ENCODE measurements at regions not wholly inside any gene's neighbourhood (a gene's known extent, or its start where the extent isn't known, plus 50 kb on each side); places are given as distances from the start of the nearest gene placed in this dataset.

DNA sequence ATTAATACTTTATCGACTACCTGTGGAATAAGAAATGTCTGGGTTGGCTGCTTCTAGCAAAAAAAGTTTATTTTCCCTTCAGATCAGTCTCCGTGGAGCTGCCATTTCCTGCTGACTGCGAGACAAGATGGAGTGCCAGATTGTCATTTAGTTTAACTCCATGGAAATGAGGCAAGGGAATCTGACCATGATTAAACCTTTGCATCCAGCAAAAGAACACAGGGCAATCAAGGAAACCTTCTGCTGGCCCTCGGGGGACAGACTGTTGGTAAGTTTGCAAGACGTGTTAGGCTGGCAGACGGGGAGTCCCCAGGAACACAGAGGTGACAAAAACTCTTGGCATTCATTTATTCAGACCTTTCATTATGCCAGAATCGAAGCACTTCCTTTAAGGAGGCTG lies 52.2 kb upstream of the SPACA1 start:
- Mint-ChIP-seq H3K4me1 (peaks cover 0 to 1% (median 0%) of the 10 kb centered on the region in 4 donors), H3K36me3 (peaks cover 0 to 3% (median 0%) of the 10 kb centered on the region in 3 donors), H3K9me3 (no peaks in the 10 kb centered on the region), H3K4me3 (no peak overlapping the region), H3K27me3 (peaks cover 0 to 10% (median 5%) of the 10 kb centered on the region in 5 donors), H3K27ac (no peak overlapping the region)
- no peak for DNase-seq
- POLR2A ChIA-PET: interaction anchor here (0.5 kb wide), 1 partner anchor 16 kb away, joined by 3 read pairs; no protein-coding TSS in a partner anchor
- no peak for ATAC-seq

GRCh38 chr6:87993356-87993755 lies 54.3 kb upstream of the SPACA1 start:
- no peak for ATAC-seq
- H3K27me3 Mint-ChIP-seq: peaks cover 0 to 6% (median 3%) of the 10 kb centered on the region in 5 donors
- no peak for DNase-seq
- H3K36me3 Mint-ChIP-seq: no peaks in the 10 kb centered on the region
- H3K4me3 Mint-ChIP-seq: no peak overlapping the region
- no peaks in the 10 kb centered on the region for H3K9me3 Mint-ChIP-seq
- H3K27ac Mint-ChIP-seq: no peak overlapping the region
- H3K4me1 Mint-ChIP-seq: peaks cover 0 to 1% (median 0%) of the 10 kb centered on the region in 4 donors
- POLR2A ChIA-PET: no interaction called here

DNA sequence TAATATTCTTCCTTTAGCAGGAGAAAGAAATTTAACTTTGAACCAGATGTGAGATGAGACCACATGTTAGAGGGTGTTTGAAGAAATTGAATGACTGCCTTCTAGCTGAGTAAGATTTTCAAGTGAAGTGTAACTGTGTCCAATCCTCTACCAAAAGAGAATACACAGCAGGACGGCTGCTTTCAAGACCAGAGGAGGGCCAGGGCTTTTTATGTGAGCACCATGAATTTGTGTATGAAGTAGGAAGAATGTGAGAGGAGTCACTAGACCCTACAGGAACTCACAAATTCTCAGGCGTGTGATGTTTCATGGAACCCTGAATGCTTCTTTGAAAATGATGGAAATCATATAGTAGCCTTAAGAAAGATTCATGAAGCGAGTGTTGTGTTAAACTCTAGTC lies 56.8 kb upstream of the SPACA1 start:
- H3K36me3 Mint-ChIP-seq: no peaks in the 10 kb centered on the region
- POLR2A ChIA-PET: no interaction called here
- H3K27me3 Mint-ChIP-seq: peaks cover 0 to 6% (median 1%) of the 10 kb centered on the region in 5 donors
- no peak overlapping the region for H3K27ac Mint-ChIP-seq
- no peak for ATAC-seq
- no peak for DNase-seq
- no peak overlapping the region for H3K4me3 Mint-ChIP-seq
- H3K9me3 Mint-ChIP-seq: no peaks in the 10 kb centered on the region
- H3K4me1 Mint-ChIP-seq: peaks cover 0 to 1% (median 0%) of the 10 kb centered on the region in 4 donors

GRCh38 chr6:87982134-87982533 lies 65.5 kb upstream of the SPACA1 start:
- ATAC-seq (no peak), DNase-seq (no peak)
- Mint-ChIP-seq H3K27ac (no peak overlapping the region), H3K27me3 (peaks cover 8 to 39% (median 26%) of the 10 kb centered on the region in 5 donors), H3K9me3 (no peaks in the 10 kb centered on the region), H3K4me1 (no peaks in the 10 kb centered on the region), H3K4me3 (no peak overlapping the region), H3K36me3 (peaks cover 0 to 2% (median 0%) of the 10 kb centered on the region in 3 donors)
- POLR2A ChIA-PET: no interaction called here

DNA sequence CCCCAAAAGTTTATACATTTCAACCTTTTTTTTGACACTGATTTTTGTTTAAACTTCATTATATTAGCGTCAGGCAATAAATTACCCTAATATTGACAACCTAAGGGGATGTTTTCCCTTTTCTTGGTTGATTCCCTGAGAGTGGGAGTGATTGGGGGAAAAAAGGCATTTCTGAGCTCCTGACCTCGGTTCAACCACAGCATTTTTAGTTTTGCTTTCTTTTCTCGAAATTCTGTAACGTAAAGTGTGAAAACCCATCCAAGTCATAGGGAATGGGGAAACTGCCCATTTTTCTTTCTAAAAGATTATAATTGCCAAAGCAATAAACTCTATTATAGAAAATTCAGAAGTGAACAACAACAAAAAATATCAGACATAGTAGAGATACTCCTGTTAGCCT lies 67.9 kb upstream of the SPACA1 start:
- H3K4me3 Mint-ChIP-seq: no peak overlapping the region
- H3K36me3 Mint-ChIP-seq: peaks cover 0 to 2% (median 0%) of the 10 kb centered on the region in 3 donors
- ATAC-seq: no peak
- no peaks in the 10 kb centered on the region for H3K9me3 Mint-ChIP-seq
- H3K27ac Mint-ChIP-seq: no peak overlapping the region
- POLR2A ChIA-PET: no interaction called here
- no peak for DNase-seq
- H3K27me3 Mint-ChIP-seq: peaks cover 8 to 56% (median 33%) of the 10 kb centered on the region in 5 donors
- H3K4me1 Mint-ChIP-seq: no peaks in the 10 kb centered on the region

DNA sequence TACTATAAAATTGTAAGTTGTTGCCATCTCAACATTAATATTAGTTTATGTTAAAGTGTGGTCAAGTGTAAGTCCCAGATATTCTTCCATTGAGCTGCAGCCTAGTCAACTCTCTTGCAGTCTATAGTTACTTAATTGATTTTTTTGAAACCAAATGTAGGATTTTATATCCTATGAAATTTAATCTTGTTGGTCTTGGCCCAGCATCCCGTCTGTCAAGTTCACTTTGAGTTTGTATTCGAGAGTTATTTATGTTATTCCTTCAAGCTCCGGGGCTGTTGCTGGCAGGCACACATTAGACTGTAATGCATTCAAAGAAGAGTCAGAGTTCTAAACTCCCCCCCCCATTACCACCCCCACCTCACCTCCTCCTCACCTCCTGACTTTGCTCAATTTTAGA lies 71.0 kb upstream of the SPACA1 start:
- Mint-ChIP-seq H3K9me3 (peaks cover 0 to 4% (median 0%) of the 10 kb centered on the region in 9 donors), H3K27ac (no peak overlapping the region), H3K4me3 (no peak overlapping the region), H3K4me1 (no peaks in the 10 kb centered on the region), H3K27me3 (peaks cover 10 to 51% (median 27%) of the 10 kb centered on the region in 5 donors), H3K36me3 (no peaks in the 10 kb centered on the region)
- no peak for DNase-seq
- POLR2A ChIA-PET: no interaction called here
- no peak for ATAC-seq

DNA sequence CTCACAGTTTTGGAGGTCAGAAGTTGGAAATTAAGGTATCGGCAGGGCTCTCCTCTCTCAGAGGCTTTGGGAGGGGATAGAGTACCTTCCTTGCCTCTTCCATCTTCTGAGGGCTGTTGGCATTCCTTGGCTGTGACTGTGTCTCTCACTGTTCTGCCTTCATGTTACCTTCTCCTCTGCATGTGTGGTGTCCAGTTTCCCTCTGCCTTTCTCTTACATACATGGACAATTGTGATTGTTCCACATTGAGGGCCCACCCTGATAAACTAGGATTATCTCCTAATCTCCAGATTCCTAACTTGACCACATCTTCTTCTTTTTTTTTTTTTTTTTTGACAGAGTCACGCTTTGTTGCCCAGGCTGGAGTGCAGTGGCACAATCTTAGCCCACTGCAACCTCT lies 72.1 kb upstream of the SPACA1 start:
- Mint-ChIP-seq H3K9me3 (peaks cover 0 to 4% (median 0%) of the 10 kb centered on the region in 9 donors), H3K27ac (no peak overlapping the region), H3K27me3 (peaks cover 10 to 51% (median 25%) of the 10 kb centered on the region in 5 donors), H3K36me3 (no peaks in the 10 kb centered on the region), H3K4me3 (no peak overlapping the region), H3K4me1 (no peaks in the 10 kb centered on the region)
- DNase-seq: no peak
- POLR2A ChIA-PET: no interaction called here
- no peak for ATAC-seq

GRCh38 chr6:87972279-87972678 lies 75.4 kb upstream of the SPACA1 start:
- ATAC-seq (no peak), DNase-seq (no peak)
- no peaks in the 10 kb centered on the region for H3K36me3 Mint-ChIP-seq
- H3K27ac Mint-ChIP-seq: no peak overlapping the region
- POLR2A ChIA-PET: no interaction called here
- peaks cover 0 to 4% (median 0%) of the 10 kb centered on the region in 9 donors for H3K9me3 Mint-ChIP-seq
- no peaks in the 10 kb centered on the region for H3K4me1 Mint-ChIP-seq
- peaks cover 3 to 31% (median 12%) of the 10 kb centered on the region in 5 donors for H3K27me3 Mint-ChIP-seq
- no peak overlapping the region for H3K4me3 Mint-ChIP-seq

- no peak overlapping the region for H3K4me3 Mint-ChIP-seq
- H3K36me3 Mint-ChIP-seq: no peaks in the 10 kb centered on the region
- DNase-seq: no peak
- H3K27ac Mint-ChIP-seq: peak overlapping the region in 1 of 10 donors; percentile 10
- peaks cover 5 to 26% (median 9%) of the 10 kb centered on the region in 5 donors for H3K27me3 Mint-ChIP-seq
- no peak for ATAC-seq
- POLR2A ChIA-PET: no interaction called here
- H3K4me1 Mint-ChIP-seq: no peaks in the 10 kb centered on the region
- H3K9me3 Mint-ChIP-seq: peaks cover 0 to 4% (median 0%) of the 10 kb centered on the region in 9 donors
Observed at GRCh38 chr6:87971605-87972262, 75.9 kb upstream of the SPACA1 start.

DNA sequence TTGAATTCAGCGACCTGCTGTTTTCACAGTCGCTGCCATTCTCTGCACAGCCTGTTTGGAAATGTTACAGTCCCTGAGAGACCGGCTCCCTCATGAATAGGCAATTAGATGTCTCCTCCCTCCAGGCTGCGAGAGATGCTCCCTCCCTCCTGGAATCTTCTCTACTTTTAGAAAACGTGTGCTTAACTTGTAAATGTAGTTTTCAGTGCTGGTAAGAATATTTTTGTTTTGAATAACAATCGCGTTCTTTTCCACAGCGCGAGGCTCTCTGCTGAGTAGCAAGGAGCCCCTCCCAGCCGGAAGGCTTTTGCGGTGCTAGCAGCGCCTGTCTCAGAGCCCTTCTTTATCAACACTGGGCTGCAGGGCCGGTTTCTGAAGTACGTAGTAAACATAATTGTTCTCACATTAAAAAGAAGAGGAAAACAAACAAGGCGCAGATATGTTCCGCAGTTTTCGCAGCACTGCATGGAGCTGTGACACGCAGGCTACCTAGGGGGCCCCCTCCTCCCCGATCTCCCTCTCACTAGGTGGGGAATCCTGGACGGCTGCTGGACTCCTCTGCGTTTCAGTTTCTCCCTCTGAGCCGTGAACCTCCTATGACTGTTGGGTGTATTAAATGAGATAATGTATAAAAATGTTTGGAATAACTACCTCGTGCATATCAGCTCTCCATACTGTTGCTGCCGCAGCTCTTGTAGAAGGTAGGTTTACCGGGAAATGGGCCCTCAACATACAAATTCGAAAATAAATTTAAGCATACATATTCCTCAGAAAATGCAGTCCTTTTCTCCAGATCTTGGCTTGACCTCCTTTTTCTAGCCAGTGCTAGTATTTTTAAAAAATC lies 79.0 kb upstream of the SPACA1 start:
- Mint-ChIP-seq H3K9me3 (peaks cover 0 to 5% (median 0%) of the 10 kb centered on the region in 9 donors), H3K27me3 (peaks cover 7 to 17% (median 14%) of the 10 kb centered on the region in 5 donors), H3K27ac (no peak overlapping the region), H3K4me3 (no peak overlapping the region), H3K36me3 (no peaks in the 10 kb centered on the region), H3K4me1 (no peaks in the 10 kb centered on the region)
- ATAC-seq: peak; percentile 54 to 72
- peak in 2 of 10 donors; percentile 7 to 9 for DNase-seq
- POLR2A ChIA-PET: no interaction called here

DNA sequence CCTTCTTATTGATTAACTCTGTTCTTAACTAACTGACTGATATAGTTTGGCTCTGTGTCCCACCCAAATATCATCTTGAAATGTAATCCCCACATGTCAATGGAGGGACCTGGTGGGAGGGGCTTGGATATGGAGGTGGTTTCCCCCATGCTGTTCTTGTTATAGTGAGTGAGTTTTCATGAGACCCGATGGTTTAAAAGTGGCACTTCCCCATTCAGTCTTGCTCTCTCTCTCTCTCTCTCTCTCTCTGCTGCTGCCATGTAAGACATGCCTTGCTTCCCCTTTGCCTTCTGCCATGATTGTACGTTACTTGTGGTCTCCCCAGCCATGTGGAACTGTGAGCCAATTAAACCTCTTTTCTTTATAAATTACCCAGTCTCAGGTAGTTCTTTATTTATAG lies 81.8 kb upstream of the SPACA1 start:
- DNase-seq (no peak), ATAC-seq (no peak)
- H3K9me3 Mint-ChIP-seq: peaks cover 0 to 4% (median 0%) of the 10 kb centered on the region in 9 donors
- no peaks in the 10 kb centered on the region for H3K4me1 Mint-ChIP-seq
- H3K27ac Mint-ChIP-seq: no peak overlapping the region
- H3K27me3 Mint-ChIP-seq: peaks cover 10 to 17% (median 14%) of the 10 kb centered on the region in 5 donors
- no peaks in the 10 kb centered on the region for H3K36me3 Mint-ChIP-seq
- no peak overlapping the region for H3K4me3 Mint-ChIP-seq
- POLR2A ChIA-PET: no interaction called here

- ATAC-seq: no peak
- H3K4me1 Mint-ChIP-seq: no peaks in the 10 kb centered on the region
- peaks cover 0 to 16% (median 6%) of the 10 kb centered on the region in 5 donors for H3K27me3 Mint-ChIP-seq
- no peak for DNase-seq
- peaks cover 0 to 13% (median 3%) of the 10 kb centered on the region in 9 donors for H3K9me3 Mint-ChIP-seq
- no peaks in the 10 kb centered on the region for H3K36me3 Mint-ChIP-seq
- no peak overlapping the region for H3K27ac Mint-ChIP-seq
- POLR2A ChIA-PET: no interaction called here
- no peak overlapping the region for H3K4me3 Mint-ChIP-seq
Observed at GRCh38 chr6:87959083-87959482, 88.6 kb upstream of the SPACA1 start.

DNA sequence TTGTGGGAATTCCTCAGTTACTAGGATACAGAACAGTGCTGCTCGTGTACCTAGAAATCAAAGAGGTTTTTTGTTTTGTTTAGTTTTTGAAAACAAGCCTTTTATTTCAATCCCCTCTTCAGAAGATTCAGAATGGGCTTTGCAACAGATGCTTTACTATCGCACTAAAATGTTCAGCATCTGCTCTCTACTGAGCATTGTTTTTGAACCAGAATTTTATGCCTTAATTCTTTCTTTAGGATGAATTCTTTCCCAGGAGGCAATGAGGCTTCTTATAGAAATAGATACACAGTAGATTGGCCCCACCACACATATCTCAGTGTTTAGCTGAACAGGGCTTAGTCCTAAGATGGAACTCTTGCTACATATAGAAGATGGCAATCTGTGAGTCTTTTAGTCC lies 95.9 kb upstream of the SPACA1 start:
- ATAC-seq: no peak
- H3K36me3 Mint-ChIP-seq: no peaks in the 10 kb centered on the region
- POLR2A ChIA-PET: no interaction called here
- no peak overlapping the region for H3K27ac Mint-ChIP-seq
- peaks cover 0 to 2% (median 0%) of the 10 kb centered on the region in 9 donors for H3K9me3 Mint-ChIP-seq
- no peak overlapping the region for H3K4me3 Mint-ChIP-seq
- DNase-seq: no peak
- no peaks in the 10 kb centered on the region for H3K4me1 Mint-ChIP-seq
- peaks cover 0 to 16% (median 1%) of the 10 kb centered on the region in 5 donors for H3K27me3 Mint-ChIP-seq

Data from naive thymus-derived CD8-positive, alpha-beta T cell (primary cell).